Lower lobe of right lung (tissue), 2 donors: ENCODE measurements at regions not wholly inside any gene's neighbourhood (a gene's known extent, or its start where the extent isn't known, plus 50 kb on each side); places are given as distances from the start of the nearest gene placed in this dataset.

ENCODE experiments used
- ATAC-seq, 2 donors: fragments of 200-7000 bp; cut with Tn5 transposase; one replicate each; pipeline ENCODE4 v1.9.1; 2020 to 2022; ENCODE audit warnings: mild to moderate bottlenecking in 2 of 2, moderate library complexity in 2 of 2
- DNase-seq: peaks from one replicate; pipeline ENCODE4 v3.0.0-alpha.2; 2020
- H3K27ac ChIP-seq: fragments of 200-600 bp; one replicate; pipeline ENCODE4 v1.8.0; 2022
- H3K27me3 ChIP-seq: fragments of 200-600 bp; one replicate; pipeline ENCODE4 v1.8.0; 2022; ENCODE audit warnings: low read depth
- H3K36me3 ChIP-seq: fragments of 200-600 bp; one replicate; pipeline ENCODE4 v1.8.0; 2022; ENCODE audit warnings: mild to moderate bottlenecking
- H3K4me1 ChIP-seq: fragments of 200-600 bp; one replicate; pipeline ENCODE4 v1.8.0; 2022
- H3K4me3 ChIP-seq: fragments of 200-600 bp; one replicate; pipeline ENCODE4 v1.8.0; 2022; ENCODE audit warnings: mild to moderate bottlenecking
- H3K9me3 ChIP-seq: fragments of 200-600 bp; one replicate; pipeline ENCODE4 v1.8.0; 2022
- intact Hi-C: fragments of 100-400 bp; cut with DNase I; formaldehyde crosslinking; loops from one replicate; pipeline ENCODE4 v1.11.0; 2022
- TF ChIP-seq, protein P1 (sequence below): fragments of 200-600 bp; IDR thresholded peaks from one replicate; pipeline ENCODE4 v1.8.0; 2022; ENCODE audit warnings: antibody characterized with exemption, mild to moderate bottlenecking
- donor health status: DM: no; HTN: yes; CAD: no; lungs with severe emphysema.

DNA sequence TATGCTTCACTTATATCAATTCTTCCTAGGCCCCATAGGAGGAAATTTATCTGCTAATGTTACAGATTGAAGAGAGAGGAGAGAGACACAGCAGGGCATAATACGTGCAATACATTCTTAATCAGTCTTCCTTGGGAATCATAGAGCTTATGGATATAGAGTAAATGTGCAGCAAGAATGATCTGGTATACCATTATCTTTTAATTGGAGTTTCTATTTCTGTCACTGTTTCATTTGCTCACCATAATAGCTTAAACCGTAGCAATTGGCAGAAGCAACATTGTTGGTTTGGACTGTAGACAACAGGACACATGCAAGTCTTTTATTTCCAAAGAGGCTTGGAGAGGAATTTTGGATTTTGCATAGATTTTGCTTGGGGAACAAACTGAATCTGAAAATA, 68.1 kb upstream of the PCSK2 start:
- no peak for DNase-seq
- intact Hi-C loops, result no loop called here
- Histone ChIP-seq H3K27me3 (no peaks in the 10 kb centered on the region), H3K9me3 (no peaks in the 10 kb centered on the region), H3K27ac (no peak overlapping the region), H3K4me3 (no peak overlapping the region), H3K36me3 (no peaks in the 10 kb centered on the region), H3K4me1 (no peaks in the 10 kb centered on the region)
- no peak for ATAC-seq
- TF ChIP-seq, protein P1, sequence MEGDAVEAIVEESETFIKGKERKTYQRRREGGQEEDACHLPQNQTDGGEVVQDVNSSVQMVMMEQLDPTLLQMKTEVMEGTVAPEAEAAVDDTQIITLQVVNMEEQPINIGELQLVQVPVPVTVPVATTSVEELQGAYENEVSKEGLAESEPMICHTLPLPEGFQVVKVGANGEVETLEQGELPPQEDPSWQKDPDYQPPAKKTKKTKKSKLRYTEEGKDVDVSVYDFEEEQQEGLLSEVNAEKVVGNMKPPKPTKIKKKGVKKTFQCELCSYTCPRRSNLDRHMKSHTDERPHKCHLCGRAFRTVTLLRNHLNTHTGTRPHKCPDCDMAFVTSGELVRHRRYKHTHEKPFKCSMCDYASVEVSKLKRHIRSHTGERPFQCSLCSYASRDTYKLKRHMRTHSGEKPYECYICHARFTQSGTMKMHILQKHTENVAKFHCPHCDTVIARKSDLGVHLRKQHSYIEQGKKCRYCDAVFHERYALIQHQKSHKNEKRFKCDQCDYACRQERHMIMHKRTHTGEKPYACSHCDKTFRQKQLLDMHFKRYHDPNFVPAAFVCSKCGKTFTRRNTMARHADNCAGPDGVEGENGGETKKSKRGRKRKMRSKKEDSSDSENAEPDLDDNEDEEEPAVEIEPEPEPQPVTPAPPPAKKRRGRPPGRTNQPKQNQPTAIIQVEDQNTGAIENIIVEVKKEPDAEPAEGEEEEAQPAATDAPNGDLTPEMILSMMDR, result no peak

DNA sequence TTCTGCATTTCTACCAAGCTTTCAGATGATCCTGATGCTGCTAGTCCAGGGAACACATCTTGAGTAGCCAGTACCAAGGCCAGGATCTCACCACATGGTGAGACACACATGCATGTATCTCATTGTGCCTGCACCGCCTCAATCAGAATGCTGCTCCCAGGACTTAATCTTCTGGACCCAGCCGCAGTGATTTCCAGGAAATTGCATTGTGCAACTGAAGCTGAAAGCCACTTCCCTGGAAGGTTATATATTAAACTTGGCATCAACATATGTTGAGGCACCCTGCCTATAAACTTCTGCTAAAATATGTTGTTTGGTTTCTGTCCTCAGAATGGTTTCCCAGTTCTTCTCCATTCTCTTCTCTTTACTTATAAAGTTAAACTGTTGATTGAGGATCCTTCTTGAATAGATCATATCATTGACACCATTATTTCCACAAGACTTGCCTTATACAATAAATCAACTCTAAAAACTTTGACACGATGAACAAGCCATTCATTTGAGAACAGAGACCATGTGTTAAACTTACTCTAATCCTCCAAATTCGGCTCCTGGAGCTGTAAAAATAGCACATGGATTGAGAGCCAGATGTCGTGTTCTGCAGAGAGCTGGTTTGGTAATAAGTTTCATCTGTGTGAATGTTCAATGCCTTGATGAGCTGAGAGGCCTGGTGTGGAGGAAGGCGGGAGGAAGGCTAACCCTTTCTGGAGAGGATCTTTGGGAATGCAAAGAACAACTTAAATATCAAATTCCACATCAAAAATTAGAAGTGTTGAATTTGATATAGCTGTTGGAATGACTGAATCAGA, 65.0 kb upstream of the PCSK2 start:
- ATAC-seq (no peak), DNase-seq (no peak)

DNA sequence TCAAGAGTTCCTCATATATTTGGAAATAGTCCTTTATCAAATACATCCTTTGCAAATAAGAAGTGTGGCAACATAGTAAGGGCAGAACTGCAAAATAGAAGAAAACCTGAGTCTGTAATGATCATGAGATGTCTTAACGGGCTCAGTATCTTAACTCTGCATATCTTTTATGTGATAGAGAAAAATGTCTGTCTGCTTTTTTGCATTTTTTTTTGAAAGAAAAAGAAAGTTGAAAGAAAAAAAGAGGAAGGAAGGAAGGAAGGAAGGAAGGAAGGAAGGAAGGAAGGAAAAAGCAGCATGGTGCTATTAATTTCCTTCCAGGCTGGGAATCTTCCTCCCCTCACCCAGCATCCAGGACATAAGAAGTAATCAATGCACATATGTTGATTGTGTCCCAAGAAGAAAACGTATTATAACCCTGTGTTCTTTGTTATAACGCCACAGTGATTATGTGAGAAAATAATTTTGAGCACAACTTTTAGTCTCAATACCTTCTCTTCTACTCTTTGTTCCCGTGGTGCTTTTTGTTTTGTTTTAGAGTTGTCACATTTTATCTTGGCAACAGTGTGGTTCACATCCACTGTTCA, 58.7 kb upstream of the PCSK2 start:
- Histone ChIP-seq H3K36me3 (no peaks in the 10 kb centered on the region), H3K4me1 (no peaks in the 10 kb centered on the region), H3K4me3 (no peak overlapping the region), H3K9me3 (no peaks in the 10 kb centered on the region), H3K27me3 (no peaks in the 10 kb centered on the region), H3K27ac (no peak overlapping the region)
- intact Hi-C loops, result no loop called here
- ATAC-seq, result no peak
- TF ChIP-seq, protein P1, result no peak
- DNase-seq, result no peak

More for the DNA sequence above, 65.0 kb upstream of the PCSK2 start:
- Histone ChIP-seq H3K4me3 (no peak overlapping the region), H3K4me1 (no peaks in the 10 kb centered on the region), H3K27ac (no peak overlapping the region), H3K9me3 (no peaks in the 10 kb centered on the region), H3K36me3 (no peaks in the 10 kb centered on the region), H3K27me3 (no peaks in the 10 kb centered on the region)
- intact Hi-C loops, result no loop called here
- TF ChIP-seq, protein P1, result no peak

DNA sequence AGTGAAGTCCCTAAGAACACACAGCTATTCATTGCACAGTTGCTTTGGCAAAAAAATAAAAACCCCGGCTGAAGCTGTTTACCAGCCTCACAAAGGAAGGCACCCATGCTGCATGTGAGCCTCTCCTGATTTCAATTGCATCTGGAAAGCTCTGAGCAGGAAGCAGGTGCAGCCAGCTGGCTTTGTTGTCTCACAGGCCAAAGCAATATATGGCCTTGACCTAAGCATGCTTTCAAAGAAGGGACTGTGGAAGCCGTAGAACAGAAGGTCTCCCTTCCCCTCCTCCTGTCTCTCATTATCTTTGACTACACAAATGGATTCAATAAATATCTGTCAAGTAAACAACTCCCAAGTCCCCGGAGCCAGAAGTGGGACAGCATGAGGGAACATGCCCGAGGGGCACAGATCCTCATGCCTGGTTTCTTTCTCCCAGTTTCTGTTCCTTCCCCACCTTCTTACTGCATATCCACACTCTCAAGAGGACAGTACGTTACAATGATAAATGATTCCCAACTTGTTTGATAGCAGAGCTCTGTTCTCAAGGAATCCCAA, 57.2 kb upstream of the PCSK2 start:
- no peak for ATAC-seq
- no peaks in the 10 kb centered on the region for H3K36me3 ChIP-seq
- intact Hi-C loops, result no loop called here
- H3K4me3 ChIP-seq, result no peak overlapping the region
- DNase-seq, result no peak
- no peak overlapping the region for H3K27ac ChIP-seq
- no peaks in the 10 kb centered on the region for H3K4me1 ChIP-seq
- H3K9me3 ChIP-seq, result no peaks in the 10 kb centered on the region
- TF ChIP-seq, protein P1, result no peak
- H3K27me3 ChIP-seq, result no peaks in the 10 kb centered on the region

DNA sequence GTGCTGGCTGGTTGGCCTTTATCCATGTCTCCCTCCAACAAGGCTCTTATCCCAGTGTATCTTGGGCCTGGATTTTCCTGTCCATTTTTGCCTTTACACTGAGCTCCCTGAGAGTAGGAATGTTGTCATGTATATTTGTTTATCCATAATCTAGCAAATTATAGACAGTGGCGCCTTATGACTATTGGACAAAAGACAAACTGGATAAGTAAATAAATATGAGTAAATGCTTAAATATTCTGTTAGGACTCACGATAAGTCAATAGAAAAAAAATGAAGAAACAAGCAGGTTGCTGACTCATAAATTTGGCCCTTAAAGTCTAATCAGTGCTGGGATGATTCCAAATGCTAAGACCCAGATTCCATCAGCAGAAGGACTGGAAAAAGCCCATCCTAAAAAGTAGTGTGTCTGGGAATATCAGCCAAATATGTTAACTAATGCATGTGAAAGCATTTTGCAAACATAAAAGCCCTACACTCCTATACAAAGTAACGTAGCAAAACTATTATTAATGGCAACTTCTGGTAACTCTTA, 55.0 kb upstream of the PCSK2 start:
- Histone ChIP-seq H3K4me1 (no peaks in the 10 kb centered on the region), H3K9me3 (no peaks in the 10 kb centered on the region), H3K27ac (no peak overlapping the region), H3K36me3 (no peaks in the 10 kb centered on the region), H3K4me3 (no peak overlapping the region), H3K27me3 (no peaks in the 10 kb centered on the region)
- intact Hi-C loops, result no loop called here
- DNase-seq (no peak), ATAC-seq (no peak)
- TF ChIP-seq, protein P1, result no peak
